HG03066 (cell line): ENCODE measurements at regions not wholly inside any gene's neighbourhood (a gene's known extent, or its start where the extent isn't known, plus 50 kb on each side); places are given as distances from the start of the nearest gene placed in this dataset.
"Not testable (repeated sequence)": the region's sequence is repeated elsewhere in the genome, so short reads cannot be mapped to it uniquely, and the experiment has no call there.

ENCODE experiments used
- ATAC-seq: cut with Tn5 transposase; IDR thresholded peaks from one replicate; pipeline ENCODE4 v1.9.1; 2021; ENCODE audit warnings: low read depth; ENCODE audit not compliant: unreplicated experiment

GRCh38 chr1:88466899-88467580 is 217.0 kb upstream of the PKN2 start:
- no peak for ATAC-seq

GRCh38 chr1:88472298-88472697 is 211.8 kb upstream of the PKN2 start:
- ATAC-seq: no peak

DNA sequence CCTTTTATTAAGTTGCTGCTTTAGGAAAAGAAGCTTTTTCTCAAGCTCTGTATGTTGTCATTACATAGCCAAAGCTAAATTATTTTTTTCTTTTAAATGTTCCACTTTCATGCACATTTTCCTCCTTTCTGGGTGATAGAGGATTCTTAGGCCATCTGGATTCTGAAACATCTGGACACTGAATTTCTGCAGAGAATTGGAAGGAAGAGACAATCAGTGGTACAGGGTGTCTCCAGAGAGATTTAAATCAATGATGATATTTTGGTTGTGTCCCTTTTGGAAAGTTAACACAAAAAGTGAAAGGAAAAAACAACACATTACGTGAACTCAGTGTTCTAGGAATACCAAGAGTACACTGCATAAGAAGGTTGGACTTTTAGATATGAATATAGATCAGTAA is 211.4 kb upstream of the PKN2 start:
- no peak for ATAC-seq

- no peak for ATAC-seq
Observed at GRCh38 chr1:88474555-88475304, 209.3 kb upstream of the PKN2 start.

DNA sequence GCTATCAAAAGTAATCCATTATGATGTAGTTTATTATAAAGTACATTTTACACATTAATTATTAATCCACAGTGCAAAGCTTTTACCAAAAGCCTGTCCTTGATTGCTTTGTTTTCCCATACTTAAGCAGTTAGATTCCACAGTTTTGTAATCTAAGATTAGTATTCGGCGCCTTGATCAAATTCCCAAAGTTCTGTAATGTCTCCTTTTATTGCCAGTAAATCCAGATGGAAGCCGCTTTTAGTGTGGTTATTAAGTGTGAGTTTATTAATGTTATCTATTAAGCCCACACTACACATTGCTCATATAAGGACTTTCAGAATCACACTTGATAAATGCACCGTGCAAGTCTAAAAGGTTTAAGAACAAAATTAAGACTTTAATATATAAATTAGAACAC is 199.2 kb upstream of the PKN2 start:
- ATAC-seq: no peak

DNA sequence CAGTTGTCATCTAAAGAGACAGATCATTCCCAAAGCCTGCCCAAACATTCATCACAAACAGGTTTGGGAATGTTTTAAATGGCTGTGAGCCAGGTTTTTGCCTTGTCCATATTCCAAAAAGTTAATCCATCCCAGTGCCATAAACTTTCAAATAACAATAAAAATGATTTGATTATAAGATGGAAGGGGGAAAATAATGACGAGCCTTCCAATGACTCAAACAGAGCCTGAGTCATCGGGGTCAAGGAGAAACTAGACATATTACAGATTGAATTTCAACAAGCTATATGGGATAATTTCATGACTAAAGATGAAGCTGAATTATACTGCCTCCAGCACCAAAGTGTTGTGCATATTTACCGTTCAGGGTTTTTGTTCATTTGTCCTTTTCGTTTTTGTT is 195.8 kb upstream of the PKN2 start:
- no peak for ATAC-seq

DNA sequence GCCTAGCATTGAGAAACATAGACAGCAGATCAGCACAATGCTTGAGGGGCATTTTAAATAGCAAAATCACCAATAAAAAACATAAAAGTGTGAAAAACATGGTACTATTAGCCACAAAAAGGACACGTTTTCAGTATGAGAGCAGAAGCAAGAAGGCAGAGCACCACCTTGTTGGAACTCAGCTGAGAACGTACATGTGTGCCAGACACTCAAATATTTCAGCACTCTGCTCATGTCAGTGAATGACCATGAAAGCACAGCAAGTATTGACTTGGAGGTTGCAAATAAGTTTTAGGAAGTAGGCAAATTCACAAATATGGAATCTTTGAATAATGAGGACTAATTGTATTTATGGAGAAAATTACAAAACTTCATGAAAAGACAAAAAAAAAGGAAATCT is 193.4 kb upstream of the PKN2 start:
- ATAC-seq: no peak

GRCh38 chr1:88499671-88500070 is 184.4 kb upstream of the PKN2 start:
- ATAC-seq: no peak

DNA sequence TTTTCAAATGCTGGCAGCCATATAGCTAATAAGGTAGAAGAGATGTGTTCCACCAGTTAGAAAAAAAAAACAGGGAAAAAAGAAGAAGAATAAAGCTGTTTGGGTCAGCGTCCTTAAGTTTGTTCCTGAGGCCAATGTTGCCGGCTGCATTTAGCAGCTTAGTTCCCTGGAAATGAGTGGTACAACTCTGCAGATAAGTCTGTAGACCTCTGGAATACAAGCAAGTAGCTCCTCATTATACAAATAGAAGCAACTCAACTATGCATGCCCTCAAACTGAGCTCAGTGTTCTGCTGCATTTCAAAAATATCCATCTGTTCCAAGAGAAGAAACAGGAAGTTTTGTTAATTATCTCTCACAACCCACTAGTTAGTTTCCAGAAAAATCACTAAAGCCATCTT is 181.2 kb upstream of the PKN2 start:
- no peak for ATAC-seq

DNA sequence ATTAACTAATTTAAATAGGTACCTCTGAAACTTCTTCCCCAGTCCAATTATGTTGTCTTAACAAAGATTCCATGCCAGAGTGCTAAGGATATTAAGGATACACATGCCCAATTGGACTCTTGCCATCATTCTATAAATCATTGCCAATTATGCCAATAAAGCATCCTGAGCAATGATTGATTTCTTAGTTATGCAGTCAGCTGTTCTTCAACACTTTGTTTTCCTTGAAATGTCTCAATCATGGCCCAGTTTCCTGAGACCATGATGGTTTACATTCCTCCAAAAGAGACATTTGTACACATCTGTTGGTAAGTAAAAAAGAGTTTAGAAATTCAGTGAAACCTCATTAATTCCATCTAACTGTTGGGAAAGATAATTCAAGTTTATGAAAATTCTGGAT is 180.4 kb upstream of the PKN2 start:
- no peak for ATAC-seq

GRCh38 chr1:88504601-88505000 is 179.5 kb upstream of the PKN2 start:
- no peak for ATAC-seq

GRCh38 chr1:88509379-88509778 is 174.7 kb upstream of the PKN2 start:
- ATAC-seq: no peak

DNA sequence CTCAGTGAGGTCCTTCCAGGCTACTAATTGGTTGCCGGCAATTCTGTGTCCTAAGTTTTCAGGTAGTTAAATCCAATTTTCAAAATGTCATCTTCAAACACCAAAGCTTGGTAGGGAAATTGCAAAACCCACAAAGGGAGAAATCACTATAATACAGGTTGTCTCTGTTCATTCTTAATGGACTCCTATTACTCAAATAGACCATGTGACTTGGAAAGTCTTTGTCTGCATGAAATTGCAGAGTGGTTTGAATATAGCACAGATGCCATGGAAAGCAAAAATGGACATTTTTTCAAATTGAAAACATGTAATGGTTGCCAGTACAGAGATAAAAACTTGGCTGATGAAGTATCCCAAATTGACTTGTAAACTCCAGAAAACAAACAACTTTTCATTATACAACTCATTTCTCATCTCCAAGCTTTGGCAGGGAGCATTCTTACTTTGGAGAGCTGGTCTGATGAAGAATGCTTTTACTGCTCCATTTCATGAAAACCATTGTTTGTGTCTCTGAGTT is 169.5 kb upstream of the PKN2 start:
- ATAC-seq: no peak

GRCh38 chr1:88517499-88517898 is 166.6 kb upstream of the PKN2 start:
- not testable (repeated sequence) for ATAC-seq

GRCh38 chr1:88519156-88519555 is 164.9 kb upstream of the PKN2 start:
- ATAC-seq: no peak

DNA sequence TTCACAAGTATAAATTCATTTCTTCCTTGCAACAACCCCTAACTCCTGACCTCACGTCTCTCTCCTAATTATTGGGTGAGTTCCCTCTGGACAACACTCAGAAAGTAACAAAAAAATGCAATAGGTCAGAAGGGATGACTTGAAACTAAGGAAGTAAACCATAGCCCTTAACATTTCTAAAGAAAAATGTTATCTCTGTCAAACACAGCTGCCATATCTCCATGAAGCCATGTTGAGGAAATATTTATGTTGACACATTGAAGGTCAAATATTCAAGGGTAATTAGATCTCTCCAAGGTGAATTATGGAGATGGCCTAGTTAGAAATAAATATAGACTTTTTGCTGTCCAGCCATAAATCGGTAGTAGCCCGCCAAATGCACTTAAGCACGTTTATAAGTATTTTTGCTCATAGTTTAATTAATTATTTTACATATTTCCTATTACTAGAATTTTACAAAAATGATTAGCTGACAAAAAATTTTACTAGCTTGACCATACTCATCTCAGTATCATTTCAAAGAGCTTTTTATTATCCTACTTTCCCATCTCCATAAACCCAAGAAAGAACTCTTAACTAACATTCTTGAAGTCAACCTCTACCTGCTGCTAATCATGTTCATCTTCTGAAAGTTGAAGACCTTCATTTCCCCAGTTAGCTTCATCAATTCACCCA is 160.1 kb upstream of the PKN2 start:
- no peak for ATAC-seq

DNA sequence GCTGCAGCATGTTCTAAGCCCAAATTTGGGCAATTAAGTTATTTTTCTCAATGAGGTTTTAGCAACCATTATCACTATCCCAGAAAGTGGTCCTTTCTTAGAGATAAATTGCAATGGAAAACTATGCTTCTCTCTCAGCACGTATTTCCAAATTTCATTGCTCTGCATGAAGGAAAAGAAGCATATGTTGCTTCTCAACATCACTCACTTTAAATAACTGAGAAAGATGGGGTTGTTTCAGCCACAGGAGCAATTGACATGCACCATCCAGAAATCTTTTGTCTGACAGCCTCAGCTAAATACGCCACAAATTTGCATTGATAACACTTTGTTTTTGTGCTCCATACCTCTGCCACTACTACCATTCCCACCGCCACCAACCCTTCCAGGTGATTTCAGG is 157.6 kb upstream of the PKN2 start:
- ATAC-seq: no peak

DNA sequence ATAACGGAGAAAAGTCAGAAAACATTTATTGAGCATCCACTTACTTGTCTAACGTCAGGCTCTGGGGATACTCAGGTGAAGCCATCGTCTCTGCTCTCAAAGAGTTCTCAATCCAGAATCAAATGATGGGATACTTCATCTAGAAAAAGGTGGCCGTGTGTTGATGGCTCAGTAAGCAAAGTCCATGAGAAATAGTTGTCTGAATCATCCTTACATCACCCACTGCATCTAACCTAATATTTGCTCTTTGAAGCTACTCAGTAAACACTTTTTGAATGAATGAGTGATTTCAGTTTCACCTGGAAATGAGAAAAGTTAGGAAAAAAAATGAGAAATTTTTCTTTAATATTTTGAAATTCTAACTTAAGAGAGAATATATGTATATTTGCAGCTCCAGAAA is 155.3 kb upstream of the PKN2 start:
- no peak for ATAC-seq

GRCh38 chr1:88529581-88529980 is 154.5 kb upstream of the PKN2 start:
- no peak for ATAC-seq

DNA sequence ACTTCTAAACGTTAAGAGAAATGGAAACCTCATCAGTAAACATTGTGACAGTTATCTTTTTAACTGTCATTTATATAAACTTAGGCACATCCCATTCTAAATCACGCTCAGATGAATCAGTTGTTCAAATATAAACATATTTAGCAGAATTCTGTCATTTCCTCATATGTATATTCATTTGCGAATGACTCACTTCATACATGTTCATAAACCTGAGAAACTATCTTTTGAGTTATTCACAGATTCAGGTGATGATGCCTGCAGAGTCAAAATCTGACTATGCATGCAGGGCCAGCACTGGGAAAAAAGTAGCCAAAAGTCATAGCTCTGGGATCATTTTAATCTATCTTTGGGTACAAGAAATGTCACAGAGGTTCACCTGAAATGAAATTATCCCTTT is 153.8 kb upstream of the PKN2 start:
- ATAC-seq: no peak

DNA sequence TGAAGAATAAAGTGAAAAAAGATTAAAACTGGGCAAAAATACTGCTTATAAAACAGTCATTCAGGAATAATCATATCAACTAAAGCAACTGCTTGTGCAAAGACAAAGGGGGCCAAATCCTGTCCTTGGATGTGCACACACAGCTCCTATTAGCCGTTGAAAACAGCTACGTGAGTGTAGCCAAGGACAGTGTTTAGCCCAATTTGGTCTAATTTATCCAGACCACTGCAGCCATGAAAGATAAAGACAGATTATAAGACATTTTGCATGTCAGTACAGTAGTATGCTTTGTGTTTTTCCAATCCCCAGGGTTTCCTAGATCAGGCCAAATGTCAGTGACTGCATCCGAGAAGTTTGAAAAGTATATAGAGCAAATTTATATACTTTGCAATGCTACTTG is 146.3 kb upstream of the PKN2 start:
- ATAC-seq: no peak
